ENCODE measurements at regions not wholly inside any gene's neighbourhood (a gene's known extent, or its start where the extent isn't known, plus 50 kb on each side); places are given as distances from the start of the nearest gene placed in this dataset.

GRCh38 chr10:4581929-4582328 lies 244.1 kb upstream of the AKR1E2 start:
- H3K27me3 ChIP-seq (ENCODE audit: control insufficient read depth, insufficient read depth, low read length): no peaks in the 10 kb centered on the region
- H3K27ac ChIP-seq (ENCODE audit: low read length): no peak overlapping the region
- no peak for TF ChIP-seq REST (IDR thresholded peaks at IDR 0.05; ENCODE audit: insufficient read depth in 1 of 2, low read depth in 2 of 2, low read length in 1 of 2)
- TF ChIP-seq TCF7L2 (IDR thresholded peaks at IDR 0.05; ENCODE audit: low read depth, low read length): no peak
- no peak for TF ChIP-seq CTCF (IDR thresholded peaks at IDR 0.05)
- TF ChIP-seq POLR2AphosphoS5 (IDR thresholded peaks at IDR 0.05; ENCODE audit: low read depth, low read length): no peak
- no peak for TF ChIP-seq SIN3A (IDR thresholded peaks at IDR 0.05; ENCODE audit: borderline replicate concordance, insufficient read depth, low read depth, low read length)
- ChIA-PET POLR2A (no interaction called here), CTCF (no interaction called here)
- H3K36me3 ChIP-seq (ENCODE audit: control insufficient read depth, insufficient read depth, low read length): no peaks in the 10 kb centered on the region
- no peaks in the 10 kb centered on the region for H3K4me1 ChIP-seq (ENCODE audit: control insufficient read depth, insufficient read depth, low read length)
- intact Hi-C loops (cut with micrococcal nuclease; ENCODE audit: unreplicated experiment) (no loop called here), in situ Hi-C loops (cut with HindIII; ENCODE audit: low pct_unique_long_range_greater_than_20kb, low sequenced_read_pairs) (no loop called here)
- BruUV-seq (replicated peaks): no TSS peak
- no peak for ATAC-seq
- no peak overlapping the region for H3K4me3 ChIP-seq (ENCODE audit: low read depth in 2 of 2, low read length in 2 of 2)
- H3K9me3 ChIP-seq (ENCODE audit: control insufficient read depth, insufficient read depth, low read depth, low read length): peaks cover 10% of the 10 kb centered on the region; the same call in 1 of the 2 replicates
- DNase-seq (ENCODE audit: low read depth, low spot score): no peak

- BruUV-seq (replicated peaks): no TSS peak
These were observed 246.2 kb upstream of the AKR1E2 start for GRCh38 chr10:4579844-4580243.

More at GRCh38 chr10:4579844-4580243, 246.2 kb upstream of the AKR1E2 start:
- CTCF ChIA-PET: no interaction called here
- POLR2A ChIA-PET: interaction anchor here (0.6 to 0.7 kb wide), 2 partner anchors 142 to 734 kb away, joined by 3 to 9 read pairs; no protein-coding TSS in a partner anchor
- H3K4me1 ChIP-seq (ENCODE audit: control insufficient read depth, insufficient read depth, low read length): no peaks in the 10 kb centered on the region
- DNase-seq (ENCODE audit: low read depth, low spot score): no peak
- H3K4me3 ChIP-seq (ENCODE audit: low read depth in 2 of 2, low read length in 2 of 2): no peak overlapping the region
- no peak overlapping the region for H3K27ac ChIP-seq (ENCODE audit: low read length)
- ATAC-seq: no peak
- no peaks in the 10 kb centered on the region for H3K36me3 ChIP-seq (ENCODE audit: control insufficient read depth, insufficient read depth, low read length)
- H3K9me3 ChIP-seq (ENCODE audit: control insufficient read depth, insufficient read depth, low read depth, low read length): peaks cover 17% of the 10 kb centered on the region; the same call in 1 of the 2 replicates
- intact Hi-C loops (cut with micrococcal nuclease; ENCODE audit: unreplicated experiment): no loop called here
- in situ Hi-C loops (cut with HindIII; ENCODE audit: low pct_unique_long_range_greater_than_20kb, low sequenced_read_pairs): no loop called here
- TF ChIP-seq TCF7L2 (IDR thresholded peaks at IDR 0.05; ENCODE audit: low read depth, low read length): no peak
- no peak for TF ChIP-seq CTCF (IDR thresholded peaks at IDR 0.05)
- TF ChIP-seq POLR2AphosphoS5 (IDR thresholded peaks at IDR 0.05; ENCODE audit: low read depth, low read length): no peak
- no peak for TF ChIP-seq SIN3A (IDR thresholded peaks at IDR 0.05; ENCODE audit: borderline replicate concordance, insufficient read depth, low read depth, low read length)
- no peak for TF ChIP-seq REST (IDR thresholded peaks at IDR 0.05; ENCODE audit: insufficient read depth in 1 of 2, low read depth in 2 of 2, low read length in 1 of 2)
- no peaks in the 10 kb centered on the region for H3K27me3 ChIP-seq (ENCODE audit: control insufficient read depth, insufficient read depth, low read length)

All from Panc1 (cell line).